EL (cell line): ENCODE measurements at regions not wholly inside any gene's neighbourhood (a gene's known extent, or its start where the extent isn't known, plus 50 kb on each side); places are given as distances from the start of the nearest gene placed in this dataset.
"Not testable (repeated sequence)": the region's sequence is repeated elsewhere in the genome, so short reads cannot be mapped to it uniquely, and the experiment has no call there.

Experiments
- DNase-seq: peaks from one replicate; pipeline ENCODE4 v3.0.0-alpha.2; 2016

DNA sequence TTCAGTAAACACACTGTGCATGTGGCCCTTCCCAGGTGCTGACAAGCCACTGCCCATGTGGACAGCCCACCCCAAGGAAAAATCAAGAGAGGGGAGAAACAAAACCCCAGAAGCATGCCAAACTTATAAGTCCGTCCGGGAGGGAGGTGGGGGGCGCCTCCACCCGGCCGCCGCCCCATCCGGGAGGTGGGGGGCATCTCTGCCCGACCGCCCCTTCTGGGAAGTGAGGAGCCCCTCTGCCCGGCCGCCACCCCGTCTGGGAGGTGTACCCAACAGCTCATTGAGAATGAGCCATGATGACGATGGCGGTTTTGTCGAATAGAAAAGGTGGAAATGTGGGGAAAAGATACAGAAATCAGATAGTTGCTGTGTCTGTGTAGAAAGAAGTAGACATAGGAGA, 53.8 kb upstream of the C2CD4B start:
- DNase-seq: no peak

DNA sequence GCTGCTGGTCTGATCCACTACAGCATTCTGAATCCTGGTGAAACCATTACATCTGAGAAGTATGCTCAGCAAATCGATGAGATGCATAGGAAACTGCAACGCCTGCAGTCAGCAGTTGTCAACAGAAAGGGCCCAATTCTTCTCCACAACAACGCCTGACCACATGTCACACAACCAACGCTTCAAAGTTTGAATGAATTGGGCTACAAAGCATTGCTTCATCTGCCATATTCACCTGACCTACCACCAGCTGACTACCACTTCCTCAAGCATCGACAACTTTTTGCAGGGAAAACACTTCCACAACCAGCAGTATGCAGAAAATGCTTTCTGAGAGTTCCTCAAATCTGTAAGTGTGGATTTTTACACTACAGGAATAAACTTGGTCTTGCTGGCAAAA, 54.7 kb upstream of the C2CD4B start:
- no peak for DNase-seq

DNA sequence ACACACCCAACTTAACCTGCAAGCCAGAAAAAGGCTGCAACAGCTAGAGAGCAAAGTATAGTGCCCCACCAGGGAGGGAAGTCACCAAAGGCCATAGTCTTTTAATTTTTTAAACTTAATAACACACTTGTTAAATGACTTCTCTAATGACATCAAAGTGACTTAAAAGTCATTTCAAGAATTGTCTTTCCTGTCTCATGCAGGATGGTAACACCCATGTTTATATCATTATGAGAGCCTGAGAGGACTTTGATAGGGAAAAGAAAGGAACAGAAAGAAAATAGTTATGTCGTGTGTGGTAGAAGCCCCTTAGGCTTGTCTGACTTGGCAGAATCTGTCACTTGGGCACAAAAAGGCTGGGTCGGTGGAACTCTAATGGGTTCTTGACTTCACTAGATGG, 57.9 kb upstream of the C2CD4B start:
- no peak for DNase-seq

DNA sequence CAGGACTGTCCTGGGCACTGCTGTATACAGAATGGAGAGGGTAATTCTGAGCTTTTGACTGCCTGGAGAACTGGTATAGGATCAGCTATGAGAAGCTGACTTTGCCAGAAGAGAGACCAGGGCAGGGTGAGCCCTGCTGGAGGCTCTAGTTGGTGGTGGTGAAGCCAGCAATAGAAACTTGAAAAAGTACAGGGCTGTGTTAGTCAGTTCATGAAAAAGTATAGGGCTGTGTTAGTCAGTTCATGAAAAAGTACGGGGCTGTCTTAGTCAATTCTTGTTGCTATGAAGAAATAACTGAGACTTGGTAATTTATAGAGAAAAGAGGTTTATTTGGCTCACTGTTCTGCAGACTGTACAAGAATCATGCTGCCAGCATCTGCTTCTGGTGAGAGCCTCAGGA, 63.5 kb upstream of the C2CD4B start:
- DNase-seq: no peak

DNA sequence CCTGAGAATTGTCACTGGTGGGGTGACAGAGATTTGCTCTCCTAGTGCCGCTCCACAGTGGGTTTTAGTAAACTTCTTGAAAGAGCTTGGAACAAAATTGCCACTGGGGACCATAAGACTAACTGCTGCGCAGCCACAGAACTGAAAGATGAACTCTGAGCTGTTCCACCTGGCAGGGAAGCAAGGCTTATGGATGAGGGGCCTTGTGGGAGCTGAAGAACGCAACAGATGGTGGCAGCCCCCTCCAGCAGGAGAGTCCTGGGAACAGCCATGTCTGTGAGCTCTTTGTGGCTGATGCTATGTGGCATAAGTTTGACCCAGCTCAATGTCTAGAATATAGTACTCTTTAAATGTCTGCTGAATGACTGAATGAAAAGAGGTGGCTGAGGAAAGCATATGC, 66.8 kb upstream of the C2CD4B start:
- DNase-seq: no peak

DNA sequence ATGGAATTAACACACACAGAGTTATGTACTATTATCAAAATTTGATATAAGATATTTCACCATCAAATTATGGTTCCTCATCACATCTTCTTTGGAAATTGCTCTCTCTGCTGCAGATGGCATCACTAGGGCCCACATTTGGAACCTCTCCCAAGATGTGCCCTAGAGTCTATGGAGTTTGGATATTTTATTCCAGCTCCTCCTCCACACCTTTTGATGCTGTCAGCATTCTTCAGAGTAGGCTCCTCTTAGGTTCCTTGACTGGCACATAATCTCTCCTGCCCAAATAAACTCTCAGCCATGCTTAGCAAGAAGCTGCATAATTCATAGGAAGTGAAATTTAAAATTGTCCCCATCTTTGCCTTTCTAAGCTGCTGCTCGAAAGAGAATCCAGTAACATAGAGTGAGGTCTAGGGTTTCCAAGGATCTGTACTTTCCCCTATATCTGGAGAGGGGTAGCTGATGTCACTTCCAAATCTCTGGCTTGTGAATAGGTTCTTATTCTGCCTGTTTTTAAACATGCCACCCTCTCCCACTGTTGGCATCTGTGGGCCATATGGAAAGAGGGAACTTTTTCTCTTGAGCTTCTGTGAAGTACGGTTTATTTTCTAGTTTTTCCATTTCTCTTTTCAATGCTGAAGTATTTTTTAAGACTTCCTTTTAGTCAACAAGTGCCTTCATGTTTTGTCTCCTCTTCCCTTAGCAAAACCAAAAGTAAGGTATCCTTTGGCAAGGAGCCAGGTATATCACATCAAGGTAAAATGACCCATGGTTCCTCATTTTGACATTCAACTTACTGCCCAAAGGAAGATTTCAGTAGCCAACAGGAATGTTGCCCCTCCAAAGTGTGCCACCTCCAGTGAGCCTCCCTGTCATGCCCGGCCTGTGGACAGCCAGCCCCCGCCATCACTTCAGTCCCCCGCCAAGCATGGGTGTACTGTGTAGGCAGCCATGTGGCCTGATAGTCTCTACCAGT, 75.3 kb upstream of the C2CD4B start:
- no peak for DNase-seq

DNA sequence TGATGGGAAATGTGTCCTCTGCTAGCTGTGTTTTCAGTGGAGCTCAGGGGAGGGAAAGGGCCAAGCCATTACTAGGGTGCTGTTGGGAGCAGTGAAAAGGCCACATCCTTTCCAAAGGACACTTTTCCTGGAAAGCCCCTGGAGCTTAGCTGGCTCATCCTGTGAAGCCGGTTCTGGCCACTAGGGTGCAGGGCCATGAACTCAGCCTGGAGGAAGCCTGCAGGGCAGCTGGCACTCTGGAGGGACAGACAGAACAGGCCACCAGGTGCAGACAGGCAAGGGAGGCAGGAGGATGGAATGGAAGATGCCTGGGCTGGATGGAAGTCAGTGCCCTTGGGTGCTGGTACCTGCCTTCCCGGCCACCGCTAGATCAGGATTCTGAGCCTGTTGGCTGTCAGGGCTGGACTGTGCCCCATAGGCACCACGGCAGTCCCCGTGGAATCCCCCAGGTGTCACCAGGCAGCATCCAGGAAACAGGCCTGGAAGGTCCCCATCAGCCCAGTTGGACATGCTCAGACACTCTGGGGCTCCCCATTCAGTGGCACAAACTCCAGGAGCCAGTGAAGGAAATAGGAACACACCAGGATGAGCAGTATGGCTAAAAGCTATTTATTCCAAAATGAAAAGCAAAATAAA, 76.2 kb upstream of the C2CD4B start:
- DNase-seq: peak; percentile 18

DNA sequence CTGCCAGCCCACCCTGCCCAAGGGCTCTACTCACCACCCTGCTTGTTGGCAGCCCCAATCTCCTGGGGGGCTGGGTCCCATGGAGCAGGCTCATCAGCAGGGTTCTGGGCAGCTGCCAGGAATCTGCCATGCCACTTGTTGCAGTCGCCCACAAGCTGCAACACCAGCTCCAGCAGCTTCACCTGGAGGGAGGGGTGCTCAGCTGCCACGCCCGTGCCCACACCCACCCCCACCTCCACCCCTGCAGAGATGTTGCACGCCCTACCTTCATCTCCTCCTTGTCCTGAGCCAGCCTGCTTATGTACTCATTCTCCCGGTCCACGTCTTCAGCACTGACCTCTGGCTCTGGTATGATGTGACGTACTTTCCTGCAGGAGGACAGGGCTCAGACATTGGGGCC, 77.9 kb upstream of the C2CD4B start:
- DNase-seq: no peak

DNA sequence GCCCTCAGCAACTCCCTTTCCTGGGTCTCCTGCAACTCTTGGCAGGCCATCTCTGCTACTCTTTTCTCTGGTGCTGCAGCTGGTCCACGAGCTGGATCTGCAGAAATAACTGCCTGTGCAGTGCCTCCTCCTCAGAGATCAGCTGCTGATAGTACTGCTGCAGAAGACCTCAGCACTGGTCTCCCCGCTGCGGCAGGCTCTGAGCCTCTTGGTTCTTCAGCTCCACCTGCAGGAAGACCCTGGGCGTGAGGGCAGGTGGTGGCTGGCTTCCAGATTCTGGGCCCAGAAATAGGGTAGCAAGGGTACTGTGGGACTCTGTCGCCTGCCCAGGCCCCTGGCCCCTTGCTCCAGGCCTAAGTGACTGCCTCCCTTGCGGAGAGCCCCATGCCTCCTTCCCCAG, 79.7 kb upstream of the C2CD4B start:
- DNase-seq: no peak

DNA sequence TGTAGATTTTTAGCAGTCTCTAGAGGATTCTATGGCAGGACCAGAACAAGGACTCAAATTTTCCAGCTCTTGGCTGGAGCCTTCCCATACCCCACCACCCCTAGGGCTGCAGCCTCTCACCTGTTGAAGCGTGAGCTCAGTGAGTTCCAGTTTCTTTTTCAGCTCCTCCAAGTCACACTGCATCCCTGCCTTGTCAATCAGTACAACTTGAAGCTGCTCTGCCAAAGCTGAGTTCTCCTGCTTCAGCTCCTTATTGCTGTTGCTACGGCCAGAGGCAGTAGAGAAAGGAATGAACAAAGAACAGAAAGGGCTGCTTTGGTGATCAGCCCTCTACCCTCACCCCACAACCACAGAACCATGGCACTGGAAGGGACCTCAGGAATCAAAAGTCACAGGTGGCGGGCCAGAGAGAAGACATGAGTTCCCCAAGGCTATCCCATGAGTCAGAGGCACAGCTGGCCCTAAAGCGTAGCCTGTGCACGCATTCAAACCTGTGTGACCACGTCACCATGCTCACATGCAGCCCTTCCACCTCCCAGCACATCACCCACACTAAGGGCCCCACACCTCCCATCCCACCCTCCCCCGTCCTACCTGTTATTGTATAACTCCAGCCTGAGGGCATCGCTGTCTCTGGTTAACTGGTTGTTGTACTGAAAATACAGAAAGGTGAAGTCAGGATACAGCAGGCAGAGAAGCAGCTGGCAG, 83.3 kb upstream of the C2CD4B start:
- DNase-seq: no peak

DNA sequence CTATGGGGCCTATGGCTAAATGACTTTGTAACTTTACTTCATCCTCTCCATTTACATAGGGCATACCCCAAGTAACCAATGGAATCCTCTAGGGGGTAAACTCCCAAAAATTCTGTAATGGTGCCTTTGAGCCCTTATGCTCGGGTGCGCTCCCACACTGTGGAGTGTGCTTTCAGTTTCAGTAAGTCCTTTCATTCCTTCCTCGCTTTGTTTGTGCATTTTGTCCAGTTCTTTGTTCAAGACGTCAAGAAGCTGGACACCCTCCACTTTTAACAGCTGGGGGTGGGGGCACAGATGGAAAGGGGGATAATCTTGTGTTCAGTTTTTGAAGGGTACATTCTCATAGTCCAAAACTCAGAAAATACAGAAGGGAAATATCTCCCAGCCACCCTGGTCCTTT, 84.4 kb upstream of the C2CD4B start:
- DNase-seq: no peak

DNA sequence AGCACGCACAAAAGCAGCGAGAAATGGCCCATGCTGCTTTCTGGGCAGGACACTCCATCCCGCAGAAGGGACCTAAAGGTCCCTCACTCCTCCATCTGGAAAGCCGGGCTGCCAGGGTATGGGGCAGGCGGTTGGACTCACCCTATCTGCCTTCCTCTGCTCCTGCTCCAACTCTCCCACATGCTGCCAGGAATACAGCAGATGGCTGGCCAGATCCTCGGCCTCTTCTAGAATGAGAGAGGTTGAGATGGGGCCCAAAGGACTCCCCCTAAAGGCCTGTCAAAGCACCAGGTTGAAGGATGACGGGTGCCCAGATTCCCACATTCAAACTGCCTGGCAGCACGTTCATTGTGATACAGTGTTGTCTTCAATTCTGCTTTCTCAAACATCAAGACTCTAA, 85.1 kb upstream of the C2CD4B start:
- no peak for DNase-seq

DNA sequence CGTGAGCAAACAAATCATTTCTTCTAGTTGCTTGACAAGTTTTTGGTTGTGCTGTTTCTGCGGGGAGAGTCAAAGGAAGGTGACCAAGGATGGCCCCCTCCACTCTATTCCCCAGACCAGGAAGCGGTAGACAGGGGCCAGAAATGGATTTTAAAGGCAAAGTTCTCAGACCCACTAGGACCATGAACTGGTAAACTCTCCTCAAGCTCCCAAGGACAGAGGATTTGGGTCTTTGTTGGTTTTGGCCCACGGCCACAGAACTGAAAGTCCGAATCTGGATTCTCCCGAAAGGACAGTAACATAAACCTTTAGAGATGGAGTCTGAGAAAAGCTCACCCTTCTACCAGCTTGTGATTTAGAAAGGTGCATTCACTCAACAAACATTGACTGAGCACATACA, 85.9 kb upstream of the C2CD4B start:
- DNase-seq: no peak

DNA sequence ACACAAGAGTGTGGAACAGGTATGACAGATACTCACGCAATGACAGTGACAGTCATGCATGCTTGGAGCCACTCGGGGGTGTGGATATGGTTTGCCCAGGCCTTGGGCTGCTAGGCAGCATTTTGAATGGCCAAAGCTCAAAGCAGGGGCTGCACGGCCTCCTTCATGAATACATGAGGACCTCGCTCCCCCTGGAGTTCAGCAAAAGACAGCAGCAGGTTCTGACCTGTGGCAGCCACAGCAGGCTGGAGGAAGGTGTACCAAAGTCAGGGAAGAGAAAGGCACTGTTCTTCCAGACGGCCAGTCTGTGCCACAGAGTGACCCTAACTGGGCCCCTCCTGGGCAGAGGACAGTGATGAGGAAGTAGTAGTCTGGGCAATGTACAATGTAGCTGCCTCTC, 88.2 kb upstream of the C2CD4B start:
- DNase-seq: no peak

DNA sequence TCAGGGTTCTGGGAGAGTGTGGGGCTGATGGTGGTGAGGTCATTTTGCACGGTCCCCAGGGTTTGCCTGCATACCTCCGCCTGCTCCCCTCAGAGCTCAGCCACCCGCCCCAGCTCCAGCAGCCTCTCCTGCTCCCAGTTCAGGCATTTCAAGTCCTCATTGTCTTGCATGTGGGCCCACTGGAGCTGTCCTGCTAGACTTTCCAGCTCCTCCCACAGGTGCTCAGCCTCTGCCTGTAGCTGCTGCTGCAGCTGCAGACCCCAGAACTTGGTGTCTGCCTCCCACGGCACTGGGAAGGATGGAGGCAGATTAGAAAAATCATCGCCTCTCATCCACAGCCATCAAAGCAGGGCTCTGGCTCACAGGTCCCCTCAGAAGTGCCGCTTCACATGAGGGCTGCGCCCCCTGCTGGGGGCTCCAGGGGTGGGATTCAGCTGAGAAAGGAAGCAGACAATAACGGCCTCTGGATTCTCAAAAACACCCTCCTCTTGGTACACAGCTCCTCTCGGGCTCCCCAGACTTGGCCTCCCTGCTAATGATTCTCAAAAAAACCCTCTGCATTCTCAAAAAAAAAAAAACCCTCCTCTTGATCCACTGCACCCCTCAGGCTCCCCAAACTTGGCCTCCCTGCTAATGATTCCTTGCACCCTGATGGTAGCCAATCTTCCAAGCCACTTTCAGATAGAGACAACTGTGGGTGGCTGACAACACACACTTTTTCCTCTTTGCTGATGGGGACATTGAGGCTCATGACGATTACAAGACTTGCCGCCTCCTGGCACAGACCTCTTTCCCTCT, 89.3 kb upstream of the C2CD4B start:
- DNase-seq: peak; percentile 54

DNA sequence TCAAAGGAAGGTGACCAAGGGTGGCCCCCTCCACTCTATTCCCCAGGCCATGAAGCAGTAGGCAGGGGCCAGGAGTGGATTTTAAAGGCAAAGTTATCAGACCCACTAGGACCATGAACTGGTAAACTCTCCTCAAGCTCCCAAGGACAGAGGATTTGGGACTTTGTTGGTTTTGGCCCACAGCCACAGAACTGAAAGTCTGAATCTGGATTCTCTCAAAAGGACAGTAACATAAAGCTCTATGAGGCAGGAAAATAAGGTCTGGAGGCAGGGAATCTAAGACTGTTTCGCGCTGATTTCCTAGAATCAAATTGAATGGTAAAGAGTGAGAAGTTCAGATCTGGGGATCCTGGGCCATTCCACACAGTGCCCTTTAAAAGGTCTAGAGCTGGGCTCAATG, 91.3 kb upstream of the C2CD4B start:
- DNase-seq: not testable (repeated sequence)

DNA sequence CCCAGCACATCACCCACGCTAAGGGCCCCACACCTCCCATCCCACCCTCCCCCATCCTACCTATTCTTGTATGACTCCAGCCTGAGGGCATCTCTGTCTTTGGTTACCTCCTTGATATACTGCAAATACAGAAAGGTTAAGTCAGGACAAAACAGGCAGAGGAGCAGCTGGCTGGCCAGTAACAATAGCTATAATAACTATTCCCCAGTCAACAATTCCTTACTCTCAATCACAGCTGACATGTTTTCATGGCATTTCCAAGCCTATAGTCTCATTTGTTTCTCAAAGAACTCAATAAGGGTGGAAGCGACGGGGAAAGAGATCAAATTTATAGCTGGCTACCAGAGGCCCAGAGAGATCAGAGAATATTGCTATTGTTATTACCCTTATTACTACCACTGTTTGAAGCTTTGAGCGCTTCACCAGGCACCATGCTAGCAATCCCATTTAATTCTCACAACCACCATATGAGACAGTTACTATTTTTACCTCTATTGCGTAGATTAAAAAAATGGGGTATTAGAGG, 93.0 kb upstream of the C2CD4B start:
- DNase-seq: no peak

DNA sequence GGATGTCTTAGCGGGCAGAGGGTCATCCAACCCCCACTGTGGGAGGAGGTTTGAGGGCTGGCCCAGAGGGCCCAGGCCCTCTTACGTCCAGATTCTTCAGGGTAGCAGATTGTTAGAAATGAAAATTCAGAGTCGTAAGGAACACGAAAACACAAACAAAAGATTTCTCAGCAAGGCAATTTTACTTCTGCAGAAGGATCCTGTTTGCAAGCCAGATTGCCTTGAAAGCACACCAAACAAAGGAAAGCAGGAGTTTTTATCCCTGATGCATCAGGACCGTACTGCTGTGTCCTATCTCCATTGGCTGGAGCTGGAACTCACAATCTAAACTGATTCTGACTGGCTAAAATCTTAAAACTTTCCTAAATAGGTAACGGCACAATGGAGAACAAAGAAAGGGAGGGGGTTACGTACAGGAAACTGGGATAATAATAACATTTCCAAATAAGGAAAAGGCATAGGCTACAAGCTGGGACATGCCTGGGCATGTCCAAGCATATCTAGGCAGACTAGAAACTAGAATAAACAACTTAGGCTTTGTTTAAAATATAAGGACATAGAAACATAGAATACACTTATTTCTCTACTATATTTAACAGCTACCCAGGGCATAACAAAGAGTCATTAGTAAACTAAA, 97.3 kb upstream of the C2CD4B start:
- no peak for DNase-seq

DNA sequence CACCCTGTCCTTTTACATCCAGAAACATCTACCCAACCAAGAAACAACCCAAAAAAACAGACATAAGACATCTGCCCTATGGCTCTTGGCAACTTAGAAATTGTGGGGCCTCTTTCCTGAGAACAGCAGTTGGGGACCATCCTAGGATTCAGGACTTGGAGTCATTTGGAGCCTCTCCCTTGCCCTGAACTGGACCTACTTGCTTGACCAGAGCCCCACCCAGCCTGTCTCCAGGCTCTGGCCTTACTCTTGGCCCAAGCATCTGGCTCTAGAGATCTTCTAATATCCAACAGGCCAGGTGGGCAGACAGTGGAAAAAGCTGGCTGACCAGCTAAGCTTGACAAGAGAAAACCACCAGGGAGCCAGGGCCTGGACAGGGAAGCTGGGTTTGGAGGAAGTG, 99.1 kb upstream of the C2CD4B start:
- no peak for DNase-seq

DNA sequence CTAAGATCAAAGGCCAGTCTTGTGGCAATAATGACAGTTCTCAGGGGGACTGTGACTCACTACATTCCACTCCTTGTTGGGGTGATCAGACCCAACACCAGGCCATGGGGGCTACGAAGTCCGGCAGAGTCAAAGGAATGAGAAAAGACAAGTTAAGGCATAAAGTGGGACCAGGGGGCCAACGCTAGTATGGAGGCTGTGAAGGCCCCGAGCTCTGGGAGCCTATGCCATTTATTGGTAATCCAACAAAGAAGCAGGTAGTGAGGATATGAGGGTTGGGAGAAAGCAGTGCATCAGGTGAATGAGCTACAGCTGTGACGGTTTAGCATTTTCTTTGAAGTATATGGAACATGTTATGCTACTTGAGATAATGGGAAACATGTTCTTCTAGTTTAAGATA, 104.4 kb upstream of the C2CD4B start:
- no peak for DNase-seq

DNA sequence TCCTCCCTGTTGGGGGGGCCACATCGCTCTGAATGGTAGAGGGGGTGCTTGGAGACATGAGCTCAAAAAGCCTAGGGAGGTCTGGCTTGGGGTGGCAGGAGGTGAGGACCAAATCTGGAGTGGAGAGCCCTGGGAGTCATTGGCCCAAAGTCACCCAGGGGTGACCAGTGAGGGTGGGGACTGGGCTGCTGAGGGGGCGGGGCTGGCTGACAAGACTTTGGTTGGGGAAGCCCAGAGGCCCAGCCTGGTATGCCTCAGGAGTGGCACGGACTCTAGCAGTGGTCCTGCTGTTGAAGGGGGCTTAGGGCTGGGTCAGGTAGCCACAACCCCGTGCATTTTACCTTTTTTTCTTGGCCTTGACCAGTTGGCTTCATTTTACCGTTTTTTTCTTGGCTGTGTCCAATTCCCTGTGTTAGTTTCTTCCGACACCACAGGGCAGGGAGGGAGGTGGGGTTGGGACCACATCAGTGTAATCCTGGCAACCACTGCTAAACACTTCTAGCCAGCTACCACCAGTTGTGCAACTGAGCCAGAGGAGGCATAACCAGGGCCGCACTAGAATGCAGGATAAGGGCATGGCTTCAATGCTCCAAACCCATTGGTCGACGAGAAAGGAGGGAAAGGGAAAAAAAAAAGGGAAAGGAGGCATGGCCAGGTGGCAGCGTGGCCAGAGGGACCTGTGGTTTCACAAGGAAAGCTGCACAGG, 105.3 kb upstream of the C2CD4B start:
- DNase-seq: no peak

DNA sequence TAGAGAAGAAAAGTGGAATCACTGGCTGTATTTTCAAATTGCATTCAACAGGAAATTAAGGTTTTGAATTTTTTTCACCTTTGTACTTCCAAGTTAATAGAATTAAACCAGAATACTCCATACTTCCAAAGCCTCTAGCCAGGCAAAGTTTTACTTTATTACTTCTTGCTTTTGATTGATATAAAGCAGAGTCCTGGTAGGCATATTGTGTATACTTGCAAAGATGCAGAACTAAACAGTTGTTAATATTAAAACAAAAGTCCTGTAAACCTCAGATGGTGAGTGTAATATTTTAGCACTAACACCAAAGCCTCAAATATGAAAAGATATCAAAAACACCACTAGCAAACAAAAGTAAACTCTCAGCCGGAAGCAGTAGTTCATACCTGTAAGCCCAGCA, 107.2 kb upstream of the C2CD4B start:
- no peak for DNase-seq
